ENCODE measurements at regions not wholly inside any gene's neighbourhood (a gene's known extent, or its start where the extent isn't known, plus 50 kb on each side); places are given as distances from the start of the nearest gene placed in this dataset.

- Histone ChIP-seq H3K4me3 (ENCODE audit: low read length) (no peak overlapping the region), H3K27me3 (ENCODE audit: control insufficient read depth, insufficient read depth, low read length) (peaks cover 24% of the 10 kb centered on the region), H3K4me1 (ENCODE audit: control insufficient read depth, insufficient read depth, low read length) (peaks cover 33% of the 10 kb centered on the region), H3K4me2 (ENCODE audit: low read length) (no peak overlapping the region), H3K9ac (ENCODE audit: low read depth, low read length) (no peak overlapping the region), H3K36me3 (ENCODE audit: insufficient read depth, low read length) (no peaks in the 10 kb centered on the region), H3K9me3 (replicated peaks; ENCODE audit: low read length) (no peaks in the 10 kb centered on the region)
These were observed 65.1 kb downstream of the SLC4A3 start for GRCh38 chr2:219692521-219692920.

GRCh38 chr2:219695145-219695709 is 67.8 kb downstream of the SLC4A3 start:
- Histone ChIP-seq H3K9ac (ENCODE audit: low read depth, low read length) (no peak overlapping the region), H3K9me3 (replicated peaks; ENCODE audit: low read length) (no peaks in the 10 kb centered on the region), H3K4me3 (ENCODE audit: low read length) (no peak overlapping the region), H3K4me2 (ENCODE audit: low read length) (no peak overlapping the region), H3K27me3 (ENCODE audit: control insufficient read depth, insufficient read depth, low read length) (peaks cover 44% of the 10 kb centered on the region), H3K4me1 (ENCODE audit: control insufficient read depth, insufficient read depth, low read length) (peaks cover 12% of the 10 kb centered on the region), H3K36me3 (ENCODE audit: insufficient read depth, low read length) (no peaks in the 10 kb centered on the region)

- Histone ChIP-seq H3K9ac (ENCODE audit: low read depth, low read length) (no peak overlapping the region), H3K36me3 (ENCODE audit: insufficient read depth, low read length) (no peaks in the 10 kb centered on the region), H3K4me2 (ENCODE audit: low read length) (no peak overlapping the region), H3K4me1 (ENCODE audit: control insufficient read depth, insufficient read depth, low read length) (no peaks in the 10 kb centered on the region), H3K27me3 (ENCODE audit: control insufficient read depth, insufficient read depth, low read length) (peaks cover 56% of the 10 kb centered on the region), H3K4me3 (ENCODE audit: low read length) (no peak overlapping the region), H3K9me3 (replicated peaks; ENCODE audit: low read length) (no peaks in the 10 kb centered on the region)
These were observed 70.6 kb downstream of the SLC4A3 start for GRCh38 chr2:219697811-219698747.

- Histone ChIP-seq H3K36me3 (ENCODE audit: insufficient read depth, low read length) (no peaks in the 10 kb centered on the region), H3K4me1 (ENCODE audit: control insufficient read depth, insufficient read depth, low read length) (no peaks in the 10 kb centered on the region), H3K4me3 (ENCODE audit: low read length) (no peak overlapping the region), H3K9me3 (replicated peaks; ENCODE audit: low read length) (no peaks in the 10 kb centered on the region), H3K4me2 (ENCODE audit: low read length) (no peak overlapping the region), H3K9ac (ENCODE audit: low read depth, low read length) (no peak overlapping the region), H3K27me3 (ENCODE audit: control insufficient read depth, insufficient read depth, low read length) (peaks cover 57% of the 10 kb centered on the region)
These were observed 71.5 kb downstream of the SLC4A3 start for GRCh38 chr2:219698748-219699439.

GRCh38 chr2:219699440-219699821 is 72.0 kb downstream of the SLC4A3 start:
- peaks cover 59% of the 10 kb centered on the region for H3K27me3 ChIP-seq (ENCODE audit: control insufficient read depth, insufficient read depth, low read length)
- H3K9ac ChIP-seq (ENCODE audit: low read depth, low read length), result no peak overlapping the region
- H3K36me3 ChIP-seq (ENCODE audit: insufficient read depth, low read length), result no peaks in the 10 kb centered on the region
- no peaks in the 10 kb centered on the region for H3K4me1 ChIP-seq (ENCODE audit: control insufficient read depth, insufficient read depth, low read length)
- no peak overlapping the region for H3K4me2 ChIP-seq (ENCODE audit: low read length)
- no peaks in the 10 kb centered on the region for H3K9me3 ChIP-seq (replicated peaks; ENCODE audit: low read length)
- H3K4me3 ChIP-seq (ENCODE audit: low read length), result no peak overlapping the region

GRCh38 chr2:219701847-219702634 is 74.6 kb downstream of the SLC4A3 start:
- Histone ChIP-seq H3K4me2 (ENCODE audit: low read length) (peak overlapping the region; percentile 23), H3K36me3 (ENCODE audit: insufficient read depth, low read length) (no peaks in the 10 kb centered on the region), H3K27me3 (ENCODE audit: control insufficient read depth, insufficient read depth, low read length) (peaks cover 52% of the 10 kb centered on the region), H3K9me3 (replicated peaks; ENCODE audit: low read length) (no peaks in the 10 kb centered on the region), H3K9ac (ENCODE audit: low read depth, low read length) (no peak overlapping the region), H3K4me1 (ENCODE audit: control insufficient read depth, insufficient read depth, low read length) (no peaks in the 10 kb centered on the region), H3K4me3 (ENCODE audit: low read length) (no peak overlapping the region)

- no peaks in the 10 kb centered on the region for H3K4me1 ChIP-seq (ENCODE audit: control insufficient read depth, insufficient read depth, low read length)
- H3K4me2 ChIP-seq (ENCODE audit: low read length), result no peak overlapping the region
- no peak overlapping the region for H3K4me3 ChIP-seq (ENCODE audit: low read length)
- H3K9ac ChIP-seq (ENCODE audit: low read depth, low read length), result no peak overlapping the region
- no peaks in the 10 kb centered on the region for H3K36me3 ChIP-seq (ENCODE audit: insufficient read depth, low read length)
- no peaks in the 10 kb centered on the region for H3K9me3 ChIP-seq (replicated peaks; ENCODE audit: low read length)
- peaks cover 47% of the 10 kb centered on the region for H3K27me3 ChIP-seq (ENCODE audit: control insufficient read depth, insufficient read depth, low read length)
These were observed 75.5 kb downstream of the SLC4A3 start for GRCh38 chr2:219702796-219703545.

- peaks cover 31% of the 10 kb centered on the region for H3K27me3 ChIP-seq (ENCODE audit: control insufficient read depth, insufficient read depth, low read length)
These were observed 77.4 kb downstream of the SLC4A3 start for GRCh38 chr2:219704878-219705277.

GRCh38 chr2:219706823-219707281 is 79.4 kb downstream of the SLC4A3 start:
- Histone ChIP-seq H3K4me2 (ENCODE audit: low read length) (no peak overlapping the region), H3K4me1 (ENCODE audit: control insufficient read depth, insufficient read depth, low read length) (no peaks in the 10 kb centered on the region), H3K27me3 (ENCODE audit: control insufficient read depth, insufficient read depth, low read length) (peaks cover 29% of the 10 kb centered on the region)

More at GRCh38 chr2:219704878-219705277, 77.4 kb downstream of the SLC4A3 start:
- no peak overlapping the region for H3K4me2 ChIP-seq (ENCODE audit: low read length)
- H3K9me3 ChIP-seq (replicated peaks; ENCODE audit: low read length), result no peaks in the 10 kb centered on the region
- H3K36me3 ChIP-seq (ENCODE audit: insufficient read depth, low read length), result no peaks in the 10 kb centered on the region
- H3K4me1 ChIP-seq (ENCODE audit: control insufficient read depth, insufficient read depth, low read length), result no peaks in the 10 kb centered on the region
- H3K9ac ChIP-seq (ENCODE audit: low read depth, low read length), result no peak overlapping the region
- no peak overlapping the region for H3K4me3 ChIP-seq (ENCODE audit: low read length)

GRCh38 chr2:219707496-219708285 is 80.3 kb downstream of the SLC4A3 start:
- Histone ChIP-seq H3K9me3 (replicated peaks; ENCODE audit: low read length) (no peaks in the 10 kb centered on the region), H3K4me2 (ENCODE audit: low read length) (no peak overlapping the region), H3K9ac (ENCODE audit: low read depth, low read length) (no peak overlapping the region), H3K36me3 (ENCODE audit: insufficient read depth, low read length) (no peaks in the 10 kb centered on the region), H3K4me1 (ENCODE audit: control insufficient read depth, insufficient read depth, low read length) (no peaks in the 10 kb centered on the region), H3K27me3 (ENCODE audit: control insufficient read depth, insufficient read depth, low read length) (peaks cover 23% of the 10 kb centered on the region), H3K4me3 (ENCODE audit: low read length) (no peak overlapping the region)

More at GRCh38 chr2:219706823-219707281, 79.4 kb downstream of the SLC4A3 start:
- H3K36me3 ChIP-seq (ENCODE audit: insufficient read depth, low read length), result no peaks in the 10 kb centered on the region
- no peak overlapping the region for H3K9ac ChIP-seq (ENCODE audit: low read depth, low read length)
- no peak overlapping the region for H3K4me3 ChIP-seq (ENCODE audit: low read length)
- no peaks in the 10 kb centered on the region for H3K9me3 ChIP-seq (replicated peaks; ENCODE audit: low read length)
